ENCODE measurements at regions not wholly inside any gene's neighbourhood (a gene's known extent, or its start where the extent isn't known, plus 50 kb on each side); places are given as distances from the start of the nearest gene placed in this dataset.

GRCh38 chr9:80090317-80090716 is 518.6 kb downstream of the TLE4 start:
- TF ChIP-seq CBX5 (CRISPR knock-in tag; IDR thresholded peaks at IDR 0.05; ENCODE audit: borderline replicate concordance) (no peak), ZFX (CRISPR knock-in tag; IDR thresholded peaks at IDR 0.05; ENCODE audit: low read depth) (no peak), STAT5B (CRISPR knock-in tag; IDR thresholded peaks at IDR 0.05) (no peak), MTERF4 (CRISPR knock-in tag; IDR thresholded peaks at IDR 0.05) (no peak), CTCF (CRISPR knock-in tag; IDR thresholded peaks at IDR 0.05) (no peak), CCDC6 (CRISPR knock-in tag; IDR thresholded peaks at IDR 0.05) (no peak), CHD2 (IDR thresholded peaks at IDR 0.05; ENCODE audit: low read depth, low read length) (no peak), TGIF2 (CRISPR knock-in tag; IDR thresholded peaks at IDR 0.05) (no peak), CENPBD1 (CRISPR knock-in tag; IDR thresholded peaks at IDR 0.05; ENCODE audit: borderline replicate concordance, low read depth) (no peak), RFX5 (IDR thresholded peaks at IDR 0.05; ENCODE audit: low read depth, low read length) (no peak)
- TF ChIP-seq, protein P1, sequence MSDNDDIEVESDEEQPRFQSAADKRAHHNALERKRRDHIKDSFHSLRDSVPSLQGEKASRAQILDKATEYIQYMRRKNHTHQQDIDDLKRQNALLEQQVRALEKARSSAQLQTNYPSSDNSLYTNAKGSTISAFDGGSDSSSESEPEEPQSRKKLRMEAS (IDR thresholded peaks at IDR 0.05): no peak
- TF ChIP-seq, protein P2, sequence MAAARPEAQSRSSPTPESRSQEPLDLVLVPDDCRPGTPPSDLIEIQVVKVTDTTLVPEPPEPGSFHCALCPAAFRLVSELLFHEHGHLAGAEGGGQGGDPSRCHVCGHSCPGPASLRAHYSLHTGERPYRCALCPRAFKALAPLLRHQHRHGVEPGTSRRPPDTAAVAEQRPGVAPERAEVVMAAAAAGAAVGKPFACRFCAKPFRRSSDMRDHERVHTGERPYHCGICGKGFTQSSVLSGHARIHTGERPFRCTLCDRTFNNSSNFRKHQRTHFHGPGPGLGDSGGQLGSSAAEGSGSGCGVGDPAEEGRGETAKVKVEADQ (CRISPR knock-in tag; IDR thresholded peaks at IDR 0.05; ENCODE audit: borderline replicate concordance): no peak
- TF ChIP-seq, protein P3, sequence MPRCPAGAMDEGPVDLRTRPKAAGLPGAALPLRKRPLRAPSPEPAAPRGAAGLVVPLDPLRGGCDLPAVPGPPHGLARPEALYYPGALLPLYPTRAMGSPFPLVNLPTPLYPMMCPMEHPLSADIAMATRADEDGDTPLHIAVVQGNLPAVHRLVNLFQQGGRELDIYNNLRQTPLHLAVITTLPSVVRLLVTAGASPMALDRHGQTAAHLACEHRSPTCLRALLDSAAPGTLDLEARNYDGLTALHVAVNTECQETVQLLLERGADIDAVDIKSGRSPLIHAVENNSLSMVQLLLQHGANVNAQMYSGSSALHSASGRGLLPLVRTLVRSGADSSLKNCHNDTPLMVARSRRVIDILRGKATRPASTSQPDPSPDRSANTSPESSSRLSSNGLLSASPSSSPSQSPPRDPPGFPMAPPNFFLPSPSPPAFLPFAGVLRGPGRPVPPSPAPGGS (CRISPR knock-in tag; IDR thresholded peaks at IDR 0.05): no peak
